GM18858 (cell line): ENCODE measurements at regions not wholly inside any gene's neighbourhood (a gene's known extent, or its start where the extent isn't known, plus 50 kb on each side); places are given as distances from the start of the nearest gene placed in this dataset.

Experiments
- ATAC-seq: cut with Tn5 transposase; IDR thresholded peaks from one replicate; pipeline ENCODE4 v1.9.1; 2021; ENCODE audit not compliant: unreplicated experiment

DNA sequence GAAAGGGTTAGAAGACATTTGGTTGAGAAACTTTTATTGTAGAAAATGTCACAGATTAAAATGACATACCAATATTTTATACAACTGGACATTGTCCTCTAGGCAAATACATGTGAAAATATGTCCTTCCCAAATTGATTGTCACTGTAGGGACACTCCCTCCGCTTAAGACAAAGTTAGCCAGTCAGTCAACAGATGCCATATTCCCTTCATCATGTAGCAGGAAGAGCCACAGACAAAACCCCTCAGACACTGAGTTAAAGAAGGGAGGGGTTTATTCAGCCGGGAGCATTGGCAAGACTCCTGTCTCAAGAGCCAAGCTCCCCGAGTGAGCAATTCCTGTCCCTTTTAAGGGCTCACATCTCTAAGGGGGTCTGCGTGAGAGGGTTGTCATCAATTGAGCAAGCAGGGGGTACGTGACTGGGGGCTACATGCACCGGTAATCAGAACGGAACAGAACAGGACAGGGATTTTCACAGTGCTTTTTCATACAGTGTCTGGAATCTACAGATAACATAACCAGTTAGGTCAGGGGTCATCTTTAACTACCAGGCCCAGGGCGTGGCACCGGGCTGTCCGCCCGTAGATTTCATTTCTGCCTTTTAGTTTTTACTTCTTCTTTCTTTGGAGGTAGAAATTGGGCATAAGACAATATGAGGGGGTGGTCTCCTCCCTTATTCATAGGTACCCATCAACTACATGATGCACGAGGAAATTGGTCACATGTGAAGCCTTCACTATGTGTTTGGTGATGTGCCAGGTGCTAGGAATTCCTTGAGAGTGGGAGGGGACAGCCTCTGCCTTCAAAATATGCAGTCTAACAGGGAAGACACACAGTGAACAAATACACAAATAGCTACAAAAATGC lies 155.7 kb upstream of the CDYL start:
- no peak for ATAC-seq

DNA sequence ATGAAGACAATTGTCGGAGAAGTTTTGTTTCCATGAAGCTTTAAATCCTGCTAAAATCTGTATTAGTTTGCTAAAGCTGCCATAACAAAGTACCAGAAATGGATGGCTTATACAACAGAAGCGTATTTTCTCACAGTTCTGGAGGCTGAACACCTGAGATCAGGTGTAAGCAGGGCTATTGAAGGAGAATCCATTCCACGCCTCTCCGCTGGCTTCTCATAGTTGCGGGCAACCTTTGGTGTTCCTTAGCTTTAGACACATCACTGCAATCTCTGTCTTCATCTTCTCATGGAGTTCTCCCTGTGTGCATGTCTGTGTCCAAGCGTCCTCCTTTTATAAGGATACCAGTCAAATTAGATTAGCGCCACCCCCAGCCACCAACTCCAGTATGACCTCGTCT lies 159.9 kb upstream of the CDYL start:
- no peak for ATAC-seq

- ATAC-seq, result no peak
These were observed 160.3 kb upstream of the CDYL start for GRCh38 chr6:4615891-4616290.

GRCh38 chr6:4615231-4615630 lies 161.0 kb upstream of the CDYL start:
- ATAC-seq, result no peak

- no peak for ATAC-seq
These were observed 161.6 kb upstream of the CDYL start for GRCh38 chr6:4614637-4615036.

DNA sequence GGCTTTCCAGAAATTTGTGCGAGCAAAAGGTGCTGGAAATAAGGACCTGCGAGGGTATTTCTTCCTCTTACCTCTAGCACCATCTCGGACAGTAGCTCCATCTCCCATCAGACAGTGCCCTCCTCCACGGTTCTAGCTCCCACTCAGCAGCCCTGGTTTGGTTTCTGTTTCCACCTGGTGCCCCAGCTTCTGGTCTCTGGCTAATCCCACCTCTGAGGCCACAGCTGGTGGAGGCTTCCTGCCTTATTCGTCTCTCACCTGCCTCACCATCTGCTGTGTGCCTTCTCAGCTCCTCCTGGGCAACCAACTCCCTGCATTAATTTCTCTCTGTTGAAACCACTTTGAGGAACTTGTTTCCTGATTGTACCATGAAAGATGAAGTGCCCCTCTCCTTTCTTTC lies 162.4 kb upstream of the CDYL start:
- no peak for ATAC-seq

- no peak for ATAC-seq
These were observed 162.8 kb upstream of the CDYL start for GRCh38 chr6:4613381-4613780.

GRCh38 chr6:4612636-4613171 lies 163.5 kb upstream of the CDYL start:
- ATAC-seq, result no peak

DNA sequence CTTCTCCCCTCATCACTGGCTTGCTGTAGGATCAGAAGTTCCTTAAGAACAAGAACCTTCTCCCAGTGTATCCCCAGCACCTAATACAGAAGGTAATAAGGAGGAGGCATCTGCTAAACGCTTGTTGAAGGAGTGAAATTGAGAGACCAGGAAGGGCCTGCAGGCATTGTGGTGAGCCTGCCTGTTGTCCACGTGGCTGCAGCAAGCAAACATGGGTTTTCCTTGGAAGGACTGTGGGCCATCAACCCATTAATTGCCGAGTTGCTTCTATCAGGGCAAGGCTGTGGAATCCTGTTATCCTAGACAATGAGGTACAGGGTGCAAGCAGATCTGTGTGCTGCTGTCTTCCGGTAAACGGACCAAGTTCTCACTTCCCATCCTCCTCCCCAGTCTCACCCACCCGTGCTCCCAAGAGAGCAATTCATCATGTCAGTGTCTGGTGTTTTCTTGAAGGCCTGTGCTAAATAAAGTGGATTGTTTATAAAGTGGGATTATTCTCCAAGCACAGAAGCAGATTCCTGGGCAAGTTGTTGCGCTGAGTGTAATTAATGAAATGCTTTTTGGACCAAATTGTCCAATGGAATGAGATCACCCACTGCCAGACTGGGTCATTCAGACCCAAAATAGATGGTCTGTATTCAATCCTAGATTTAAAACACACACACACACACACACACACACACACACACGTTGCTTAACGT lies 164.6 kb upstream of the CDYL start:
- ATAC-seq, result no peak

DNA sequence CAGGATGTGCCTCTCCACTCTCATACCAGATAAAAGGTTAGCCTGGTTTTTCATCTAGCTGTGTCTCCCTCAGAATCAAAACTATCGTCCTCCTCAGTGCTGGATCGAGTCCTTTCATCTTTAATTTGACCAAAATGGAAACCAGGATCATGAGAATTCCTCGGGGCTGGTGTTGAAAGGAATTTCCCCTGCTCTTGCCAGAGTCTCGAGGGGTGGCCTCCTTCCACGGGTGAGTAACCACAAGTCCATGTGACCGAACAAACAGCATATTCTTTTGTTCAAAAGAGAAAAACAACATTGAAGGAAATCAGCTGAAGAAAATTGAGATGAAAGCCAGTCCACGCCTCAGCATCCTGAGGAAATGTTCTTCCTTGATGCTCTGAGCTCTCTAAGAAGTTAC lies 165.9 kb upstream of the CDYL start:
- no peak for ATAC-seq

DNA sequence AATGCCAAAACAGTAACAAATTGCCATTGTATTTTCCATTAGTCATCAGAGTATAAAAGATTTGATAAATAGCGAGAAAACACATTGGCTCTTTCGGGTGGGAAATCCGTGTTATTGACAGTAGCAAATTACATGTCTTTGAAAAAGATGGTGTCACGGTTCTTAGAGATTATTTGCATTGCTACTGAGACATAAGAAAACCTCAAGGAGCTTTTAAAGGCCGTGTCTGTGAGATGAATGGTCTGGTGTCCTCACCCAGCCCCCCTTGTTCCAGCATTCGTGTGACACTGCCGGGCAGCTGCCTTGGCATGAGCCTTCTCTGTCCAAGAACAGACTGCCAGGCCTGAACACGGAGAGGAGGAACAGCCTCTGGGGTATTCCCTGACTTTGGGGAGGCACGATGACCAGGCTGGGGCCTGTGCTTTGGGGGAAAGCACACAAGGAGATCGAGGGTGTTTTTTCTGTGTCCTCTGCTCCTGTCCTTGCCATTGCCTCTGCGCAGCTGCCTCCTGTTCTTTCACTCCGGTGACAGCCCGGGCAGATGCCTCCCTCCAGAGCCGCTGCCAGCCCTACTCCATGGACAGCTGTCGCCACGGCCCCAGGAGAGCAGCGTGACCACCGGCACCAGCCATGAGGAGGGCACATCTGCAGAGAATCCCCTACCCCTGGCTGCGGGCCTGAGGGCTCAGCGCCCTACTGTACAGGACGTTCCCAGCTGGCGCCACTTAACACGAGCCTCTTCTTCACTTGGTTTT lies 167.7 kb upstream of the CDYL start:
- ATAC-seq, result no peak

DNA sequence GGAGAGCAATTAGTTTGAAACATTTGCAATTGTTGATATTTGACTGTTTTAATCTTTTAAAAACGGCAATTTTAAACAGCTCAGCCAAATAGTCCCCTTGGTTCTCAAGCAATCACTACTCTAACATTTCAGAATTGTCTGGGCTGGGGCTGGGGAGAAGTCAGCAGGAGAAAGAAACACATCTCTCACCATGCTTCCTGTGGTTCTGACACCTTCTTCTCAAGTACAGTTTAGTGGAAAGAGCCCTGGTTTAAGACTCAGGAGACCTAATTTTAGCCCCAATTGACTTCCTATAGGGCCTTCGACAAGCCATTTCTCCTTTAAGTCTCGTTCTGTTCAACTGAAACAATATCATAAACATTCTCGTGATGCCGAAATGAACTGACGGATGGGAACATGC lies 168.4 kb upstream of the CDYL start:
- no peak for ATAC-seq

DNA sequence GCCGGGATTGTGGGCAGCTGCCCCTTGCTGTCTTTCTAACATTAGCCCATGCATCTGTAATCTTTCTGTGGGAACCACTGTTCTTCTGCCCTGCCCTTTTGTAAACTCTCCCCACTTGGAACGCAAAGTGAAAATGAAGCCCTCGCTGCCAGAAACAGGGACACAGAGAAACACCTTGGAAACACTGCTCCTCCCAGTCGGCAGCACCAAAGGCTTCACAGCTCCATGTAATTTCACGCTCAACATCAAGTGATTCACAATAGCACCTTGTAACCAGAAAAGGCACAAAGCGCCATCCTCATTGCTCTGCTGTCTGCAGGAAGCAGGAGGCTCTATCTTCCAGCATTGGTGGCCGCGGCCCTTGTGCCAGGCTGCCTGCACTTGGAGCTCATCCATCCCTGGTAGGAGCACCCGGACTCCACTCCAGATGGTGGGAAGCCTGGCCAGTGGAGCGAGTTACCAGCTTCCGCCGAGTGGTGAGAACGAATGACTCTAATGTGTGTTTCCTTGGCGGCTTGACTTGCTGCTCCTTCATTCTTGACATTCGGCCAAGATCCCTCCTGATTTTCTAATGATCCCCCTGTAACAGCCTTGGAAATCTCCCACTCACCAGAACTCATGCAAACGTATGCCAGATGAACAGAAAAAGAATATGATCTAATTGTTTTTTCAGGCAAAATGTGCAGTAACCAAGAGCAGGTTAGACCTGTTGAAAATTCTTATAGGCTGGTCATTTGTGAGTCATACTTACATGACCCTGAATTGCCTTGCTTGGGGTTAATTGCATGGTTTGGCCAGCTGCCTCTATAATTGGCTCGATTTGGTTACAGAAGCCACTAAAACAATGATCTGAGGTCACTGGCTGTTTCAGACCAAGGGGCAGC lies 169.1 kb upstream of the CDYL start:
- no peak for ATAC-seq

DNA sequence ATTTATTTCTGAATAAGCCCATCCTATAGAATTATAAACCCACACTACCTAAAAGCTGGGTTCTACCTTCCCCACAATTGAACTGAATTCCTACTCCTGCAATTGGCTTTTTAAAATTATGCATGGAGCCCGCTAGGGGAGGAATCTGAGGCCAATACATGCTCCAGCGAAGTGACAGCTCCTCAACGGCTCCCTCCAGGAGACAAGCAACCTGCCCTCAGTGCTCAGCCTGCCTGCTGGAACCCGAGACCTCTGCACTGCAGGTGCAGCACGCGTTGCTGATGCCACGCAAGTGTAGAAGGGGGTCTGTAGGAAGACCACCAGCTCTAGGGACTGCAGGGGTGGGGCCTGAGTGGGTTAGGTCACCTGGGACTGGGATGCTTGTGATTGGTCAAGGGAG lies 170.2 kb upstream of the CDYL start:
- ATAC-seq, result no peak

- ATAC-seq, result no peak
These were observed 172.3 kb upstream of the CDYL start for GRCh38 chr6:4603856-4604369.

DNA sequence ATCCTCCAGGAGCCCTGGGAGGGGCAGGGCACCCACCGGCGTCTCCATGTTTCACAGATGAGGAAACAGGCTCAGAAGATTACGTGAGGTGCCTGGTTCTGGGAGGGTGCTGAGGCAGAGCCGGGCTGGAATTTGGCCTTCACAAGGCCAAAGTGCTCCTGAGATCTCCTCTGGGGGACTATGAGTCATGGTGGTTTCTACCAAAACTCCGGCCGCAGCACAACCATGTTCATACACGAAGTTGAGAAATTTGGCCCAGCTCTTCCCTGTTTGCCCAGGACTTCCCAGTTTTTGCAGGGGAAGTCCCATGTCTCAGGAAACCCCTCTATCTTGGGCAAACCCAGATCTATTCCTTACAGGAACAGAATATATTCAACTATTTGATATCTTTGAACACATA lies 172.9 kb upstream of the CDYL start:
- ATAC-seq, result no peak

DNA sequence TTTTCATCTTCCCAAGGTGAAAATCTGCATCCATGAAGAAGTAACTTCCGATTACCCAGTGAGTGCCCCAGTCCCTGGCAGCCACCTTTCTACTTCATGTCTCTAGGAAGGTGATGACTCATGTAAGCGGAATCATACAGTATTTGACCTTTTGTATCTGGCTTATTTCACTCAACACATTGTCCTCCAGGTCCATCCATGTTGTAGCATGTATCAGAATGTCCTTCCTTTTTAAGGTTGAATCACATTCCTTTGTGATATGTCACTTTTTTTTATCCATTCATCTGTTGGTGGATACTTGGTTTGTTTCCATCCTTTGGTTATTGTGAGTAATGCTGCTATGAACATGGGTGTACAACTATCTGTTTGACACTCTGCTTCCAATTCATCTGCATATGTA lies 176.3 kb upstream of the CDYL start:
- ATAC-seq, result no peak

DNA sequence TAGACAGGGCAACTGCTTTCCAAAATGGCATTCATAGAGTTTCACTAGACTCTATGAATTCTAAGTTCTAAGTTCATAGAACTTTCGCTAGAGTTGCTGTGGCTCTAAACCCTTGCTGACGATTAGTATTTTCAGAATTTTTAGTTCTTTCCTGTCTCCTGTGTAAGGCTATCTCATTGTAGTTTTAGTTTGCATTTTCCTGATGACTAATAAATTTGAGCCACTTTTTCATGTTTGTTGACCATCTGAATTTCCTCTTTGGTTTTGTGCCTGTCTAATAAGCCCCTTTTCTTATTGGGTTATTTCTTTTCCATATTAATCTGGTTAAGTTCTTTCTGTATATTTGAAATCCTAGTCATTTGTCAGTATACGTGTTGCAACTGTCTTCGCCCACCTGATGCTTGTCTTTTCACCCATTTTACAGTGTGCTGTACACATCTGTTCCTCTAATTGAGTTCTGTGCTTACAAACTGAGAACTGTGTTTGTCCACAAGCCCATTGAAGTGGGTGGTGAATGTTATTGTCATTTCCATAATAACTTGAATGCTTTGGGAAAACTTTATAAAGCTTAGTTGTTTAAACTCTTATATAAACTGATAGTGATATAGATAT lies 177.7 kb upstream of the CDYL start:
- no peak for ATAC-seq

- ATAC-seq, result no peak
These were observed 182.3 kb upstream of the CDYL start for GRCh38 chr6:4593951-4594350.

DNA sequence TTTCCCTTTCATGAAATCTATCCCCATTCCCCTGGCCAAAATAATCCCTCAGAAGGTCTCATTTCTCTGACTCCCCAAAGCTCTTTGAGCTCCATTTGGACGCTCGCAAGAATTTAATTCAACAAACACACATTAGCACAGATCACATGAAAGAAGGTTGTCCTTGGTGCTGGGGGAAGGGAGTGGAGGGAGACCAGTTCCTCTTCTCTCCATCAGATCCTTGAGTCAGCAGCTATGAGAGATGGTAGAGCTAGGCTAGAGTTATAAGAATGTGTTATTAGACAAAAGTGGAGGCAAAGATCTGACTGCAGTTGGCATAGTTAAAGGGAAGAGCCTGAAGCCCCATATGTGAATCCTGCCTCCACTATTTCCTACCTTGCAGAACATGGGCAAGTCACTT lies 184.2 kb upstream of the CDYL start:
- no peak for ATAC-seq
